KMS-11 (cell line): ENCODE measurements at regions not wholly inside any gene's neighbourhood (a gene's known extent, or its start where the extent isn't known, plus 50 kb on each side); places are given as distances from the start of the nearest gene placed in this dataset.

Experiments
- H2AFZ ChIP-seq: fragments of 200-600 bp; sonication (generic); 2 replicates; pipeline ENCODE4 v1.6.1; 2016; ENCODE audit warnings: antibody characterized with exemption, mixed run types, low read depth
- H3K27ac ChIP-seq: fragments of 200-600 bp; sonication (generic); 2 replicates; pipeline ENCODE4 v1.6.1; 2016; ENCODE audit warnings: mild to moderate bottlenecking, mixed run types
- H3K27me3 ChIP-seq: fragments of 200-600 bp; sonication (generic); 2 replicates; pipeline ENCODE4 v1.6.1; 2017; ENCODE audit warnings: mild to moderate bottlenecking, low read depth, mixed run types, moderate library complexity; ENCODE audit not compliant: insufficient read depth
- H3K36me3 ChIP-seq: fragments of 200-600 bp; sonication (generic); 2 replicates; pipeline ENCODE4 v1.6.1; 2017; ENCODE audit warnings: mild to moderate bottlenecking, mixed run types; ENCODE audit not compliant: insufficient read depth
- H3K4me1 ChIP-seq: fragments of 200-600 bp; sonication (generic); 2 replicates; pipeline ENCODE4 v1.6.1; 2016; ENCODE audit warnings: mild to moderate bottlenecking, low read depth, mixed run types; ENCODE audit not compliant: poor library complexity, severe bottlenecking
- H3K4me2 ChIP-seq: fragments of 200-600 bp; sonication (generic); 2 replicates; pipeline ENCODE4 v1.7.0; 2016; ENCODE audit warnings: mild to moderate bottlenecking, mixed run types
- H3K4me3 ChIP-seq: fragments of 200-600 bp; sonication (generic); IDR thresholded peaks from 2 replicates; pipeline ENCODE4 v1.6.1; 2017; ENCODE audit warnings: low read depth, low read length, mixed read lengths; ENCODE audit not compliant: insufficient read depth
- H3K79me2 ChIP-seq: fragments of 200-600 bp; sonication (generic); 2 replicates; pipeline ENCODE4 v1.6.1; 2016; ENCODE audit warnings: low read depth, mixed run types; ENCODE audit not compliant: insufficient read depth
- H3K9ac ChIP-seq: fragments of 200-600 bp; sonication (generic); 2 replicates; pipeline ENCODE4 v1.6.1; 2016; ENCODE audit warnings: mild to moderate bottlenecking, mixed run types
- H4K20me1 ChIP-seq: fragments of 200-600 bp; sonication (generic); 2 replicates; pipeline ENCODE4 v1.6.1; 2016; ENCODE audit warnings: mild to moderate bottlenecking, mixed run types; ENCODE audit not compliant: insufficient read depth
- CTCF ChIP-seq: fragments of 200-600 bp; sonication (generic); conservative IDR thresholded peaks from 2 replicates; pipeline ENCODE4 v1.6.1; 2017; ENCODE audit warnings: low read depth, mild to moderate bottlenecking, antibody characterized with exemption, low read length, moderate library complexity, mixed read lengths

- no peak overlapping the region for H3K4me2 ChIP-seq
- no peaks in the 10 kb centered on the region for H4K20me1 ChIP-seq
- no peak overlapping the region for H3K4me3 ChIP-seq
- H3K36me3 ChIP-seq = no peaks in the 10 kb centered on the region
- no peaks in the 10 kb centered on the region for H3K4me1 ChIP-seq
- no peaks in the 10 kb centered on the region for H3K27me3 ChIP-seq
- no peak overlapping the region for H3K9ac ChIP-seq
- no peak overlapping the region for H3K27ac ChIP-seq
- TF ChIP-seq CTCF = no peak
- no peaks in the 10 kb centered on the region for H3K79me2 ChIP-seq
- no peak overlapping the region for H2AFZ ChIP-seq
Observed at GRCh38 chr7:138354066-138354465, 106.0 kb upstream of the TRIM24 start.

DNA sequence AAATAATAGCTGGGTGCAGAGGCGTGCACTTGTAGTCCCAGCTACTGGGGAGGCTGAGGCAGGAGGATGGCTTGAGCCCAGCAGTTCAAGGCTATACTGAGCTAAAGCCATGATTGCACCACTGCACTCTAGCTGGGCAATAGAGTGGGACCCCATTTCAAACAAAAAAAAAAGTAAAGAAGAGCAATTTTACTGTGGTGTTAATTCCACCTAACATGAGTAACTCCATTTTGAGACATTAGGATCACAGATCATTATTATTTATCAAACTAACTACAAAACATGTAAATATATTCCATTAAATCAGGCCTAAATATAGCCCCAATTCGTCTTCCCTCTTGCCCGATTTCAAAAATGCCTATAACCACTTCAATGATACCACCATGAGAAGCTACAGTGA lies 104.8 kb upstream of the TRIM24 start:
- Histone ChIP-seq H2AFZ (no peak overlapping the region), H3K9ac (no peak overlapping the region)
- no peak for TF ChIP-seq CTCF

DNA sequence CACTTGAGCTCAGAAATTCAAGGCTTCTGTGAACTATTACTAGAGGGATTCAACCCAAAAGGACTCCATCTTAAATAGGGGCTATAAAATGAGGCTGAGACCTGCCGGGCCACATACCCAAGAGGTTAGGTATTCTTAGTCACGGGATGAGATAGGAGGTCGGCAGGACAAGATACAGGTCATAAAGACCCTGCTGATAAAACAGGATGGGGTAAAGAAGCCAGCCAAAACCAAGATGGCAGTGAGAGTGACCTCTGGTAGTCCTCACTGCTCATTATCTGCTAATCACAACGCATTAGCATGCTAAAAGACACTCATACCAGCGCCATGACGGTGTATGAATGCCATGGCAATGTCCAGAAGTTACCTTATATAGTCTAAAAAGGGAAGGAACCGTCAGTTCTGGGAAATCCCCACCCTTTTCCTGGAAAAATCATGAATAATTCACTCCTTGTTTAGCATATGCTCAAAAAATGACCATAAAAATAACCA lies 101.2 kb upstream of the TRIM24 start:
- Histone ChIP-seq H3K4me3 (no peak overlapping the region), H3K9ac (no peak overlapping the region), H4K20me1 (no peaks in the 10 kb centered on the region), H3K79me2 (no peaks in the 10 kb centered on the region), H3K4me1 (no peaks in the 10 kb centered on the region), H3K27ac (no peak overlapping the region), H3K36me3 (no peaks in the 10 kb centered on the region), H3K27me3 (no peaks in the 10 kb centered on the region), H2AFZ (no peak overlapping the region), H3K4me2 (no peak overlapping the region)
- no peak for TF ChIP-seq CTCF

More for the DNA sequence above, 104.8 kb upstream of the TRIM24 start:
- H3K4me1 ChIP-seq = no peaks in the 10 kb centered on the region
- H3K79me2 ChIP-seq = no peaks in the 10 kb centered on the region
- H4K20me1 ChIP-seq = no peaks in the 10 kb centered on the region
- H3K36me3 ChIP-seq = no peaks in the 10 kb centered on the region
- no peak overlapping the region for H3K4me2 ChIP-seq
- no peaks in the 10 kb centered on the region for H3K27me3 ChIP-seq
- no peak overlapping the region for H3K4me3 ChIP-seq
- no peak overlapping the region for H3K27ac ChIP-seq

- H3K27me3 ChIP-seq = no peaks in the 10 kb centered on the region
- H3K4me2 ChIP-seq = no peak overlapping the region
- H4K20me1 ChIP-seq = no peaks in the 10 kb centered on the region
- H2AFZ ChIP-seq = no peak overlapping the region
- no peaks in the 10 kb centered on the region for H3K36me3 ChIP-seq
- H3K79me2 ChIP-seq = no peaks in the 10 kb centered on the region
- H3K9ac ChIP-seq = no peak overlapping the region
- TF ChIP-seq CTCF = no peak
- H3K27ac ChIP-seq = no peak overlapping the region
- H3K4me3 ChIP-seq = no peak overlapping the region
- no peaks in the 10 kb centered on the region for H3K4me1 ChIP-seq
Observed at GRCh38 chr7:138359870-138360559, 100.0 kb upstream of the TRIM24 start.
